ENCODE measurements at regions not wholly inside any gene's neighbourhood (a gene's known extent, or its start where the extent isn't known, plus 50 kb on each side); places are given as distances from the start of the nearest gene placed in this dataset.

DNA sequence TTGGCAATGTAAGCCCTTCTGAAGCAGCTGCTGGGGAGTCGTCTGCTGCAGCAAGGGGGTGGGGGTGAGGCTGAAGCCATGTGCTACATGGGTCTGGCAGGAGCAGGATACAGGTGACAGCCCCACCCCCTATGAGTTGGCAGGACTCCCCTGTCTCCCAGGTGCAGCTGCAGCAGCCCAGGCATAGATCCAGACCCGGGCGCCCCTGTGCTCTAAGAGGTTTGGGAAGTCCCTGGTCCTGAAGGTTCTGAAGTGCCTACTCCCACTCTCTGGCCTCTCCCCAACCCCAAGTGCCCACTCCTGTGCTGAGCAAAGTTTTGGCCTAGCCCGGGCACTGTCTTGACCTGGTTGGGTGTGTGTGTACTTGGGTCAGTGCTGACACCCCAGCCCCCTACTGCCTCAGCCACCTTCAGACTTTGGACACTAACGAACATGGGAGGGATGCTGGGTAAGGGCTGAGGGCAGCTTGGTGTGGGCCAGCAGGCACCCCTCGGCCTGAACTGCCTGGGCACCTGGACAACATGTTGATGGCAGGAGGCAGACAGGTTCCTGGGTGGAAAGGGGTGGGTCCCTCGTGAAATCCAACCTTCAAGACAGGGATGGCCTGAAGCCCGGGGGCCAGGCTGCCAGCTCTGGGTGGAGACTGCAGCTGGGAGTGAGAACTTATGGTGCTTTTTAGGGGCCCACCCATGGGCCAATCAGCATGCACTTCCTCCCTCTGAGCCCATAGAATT is 54.1 kb upstream of the SLITRK6 start:
- Histone ChIP-seq H3K9me3 (ENCODE audit: control insufficient read depth in 1 of 2, insufficient read depth in 1 of 2, low read depth in 1 of 2, low read length in 2 of 2) (peaks cover 9 to 20% of the 10 kb centered on the region in 2 experiments; a peak in 2 of 4 replicates), H3K9ac (ENCODE audit: low read length) (no peak overlapping the region), H3K9me2 (ENCODE audit: insufficient read depth) (no peaks in the 10 kb centered on the region), H3K36me3 (ENCODE audit: control insufficient read depth in 1 of 2, insufficient read depth in 2 of 2, low read length in 2 of 2) (no peaks in the 10 kb centered on the region), H3K4me3 (replicated peaks in 1 of 2; ENCODE audit: low read depth in 1 of 2, low read length in 2 of 2) (no peak overlapping the region), H3K79me2 (ENCODE audit: insufficient read depth, low read length) (no peaks in the 10 kb centered on the region), H3K27me3 (ENCODE audit: insufficient read depth, low read length) (no peaks in the 10 kb centered on the region), H3K27ac (ENCODE audit: low read depth, low read length) (no peak overlapping the region), H2AFZ (ENCODE audit: low read depth, low read length, poor library complexity, severe bottlenecking) (no peak overlapping the region), H3K4me1 (ENCODE audit: control insufficient read depth in 1 of 2, insufficient read depth in 2 of 2, low read length in 2 of 2) (no peaks in the 10 kb centered on the region), H4K20me1 (ENCODE audit: insufficient read depth) (no peaks in the 10 kb centered on the region), H3K4me2 (ENCODE audit: low read length) (no peak overlapping the region)
- no peak for DNase-seq (ENCODE audit: low read depth, low spot score)
- ATAC-seq, result no peak
- no TSS peak for BruUV-seq (replicated peaks)
- intact Hi-C loops (cut with micrococcal nuclease), result no loop called here
- CTCF ChIA-PET, result no interaction called here
- RAD21 ChIA-PET (ENCODE audit: low non-redundant PET in 1 of 2, low total read pairs in 2 of 2, uncharacterized antibody in 2 of 2, unreplicated experiment in 2 of 2), result no interaction called here
- TF ChIP-seq ELF1 (IDR thresholded peaks at IDR 0.05; ENCODE audit: borderline replicate concordance, low read depth) (no peak), YY1 (IDR thresholded peaks at IDR 0.05; ENCODE audit: extremely low read depth, insufficient replicate concordance, low read depth, low read length) (no peak), CTCF (IDR thresholded peaks at IDR 0.05 in 2 of 3, conservative IDR thresholded peaks at IDR 0.05 in 1 of 3; ENCODE audit: borderline replicate concordance in 1 of 3, insufficient read depth in 1 of 3, low read depth in 2 of 3, low read length in 2 of 3) (no peak), FOSL1 (IDR thresholded peaks at IDR 0.05; ENCODE audit: low read depth) (no peak), POLR2A (IDR thresholded peaks at IDR 0.05; ENCODE audit: borderline replicate concordance, extremely low read depth, insufficient read depth, insufficient read length) (no peak), ZBTB33 (IDR thresholded peaks at IDR 0.05; ENCODE audit: extremely low read depth, insufficient replicate concordance, low read length) (no peak), SIN3A (IDR thresholded peaks at IDR 0.05; ENCODE audit: low read depth) (no peak), ZNF274 (IDR thresholded peaks at IDR 0.05; ENCODE audit: low read depth, low read length) (no peak), JUND (IDR thresholded peaks at IDR 0.05) (no peak), EZH2 (IDR thresholded peaks at IDR 0.05) (no peak), RAD21 (IDR thresholded peaks at IDR 0.05; ENCODE audit: low read depth) (no peak), TCF7L2 (IDR thresholded peaks at IDR 0.05; ENCODE audit: borderline replicate concordance, extremely low read depth, insufficient read depth, insufficient read length) (no peak), POLR2AphosphoS5 (IDR thresholded peaks at IDR 0.05; ENCODE audit: low read depth, low read length) (no peak), CBX3 (IDR thresholded peaks at IDR 0.05; ENCODE audit: low read depth) (no peak)
- TF ChIP-seq, protein P1, sequence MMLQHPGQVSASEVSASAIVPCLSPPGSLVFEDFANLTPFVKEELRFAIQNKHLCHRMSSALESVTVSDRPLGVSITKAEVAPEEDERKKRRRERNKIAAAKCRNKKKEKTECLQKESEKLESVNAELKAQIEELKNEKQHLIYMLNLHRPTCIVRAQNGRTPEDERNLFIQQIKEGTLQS (IDR thresholded peaks at IDR 0.05), result no peak
- TF ChIP-seq, protein P2, sequence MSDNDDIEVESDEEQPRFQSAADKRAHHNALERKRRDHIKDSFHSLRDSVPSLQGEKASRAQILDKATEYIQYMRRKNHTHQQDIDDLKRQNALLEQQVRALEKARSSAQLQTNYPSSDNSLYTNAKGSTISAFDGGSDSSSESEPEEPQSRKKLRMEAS (IDR thresholded peaks at IDR 0.05), result no peak
- POLR2A ChIA-PET, result no interaction called here

Measured in HCT116 (cell line).